Activated T-cell treated with anti-CD3 and anti-CD28 coated beads for 48 hours (primary cell): ENCODE measurements at regions not wholly inside any gene's neighbourhood (a gene's known extent, or its start where the extent isn't known, plus 50 kb on each side); places are given as distances from the start of the nearest gene placed in this dataset.

ENCODE experiments used
- DNase-seq: peaks from one replicate; pipeline ENCODE4 v3.0.0-alpha.2; 2020; ENCODE audit warnings: low read depth

DNA sequence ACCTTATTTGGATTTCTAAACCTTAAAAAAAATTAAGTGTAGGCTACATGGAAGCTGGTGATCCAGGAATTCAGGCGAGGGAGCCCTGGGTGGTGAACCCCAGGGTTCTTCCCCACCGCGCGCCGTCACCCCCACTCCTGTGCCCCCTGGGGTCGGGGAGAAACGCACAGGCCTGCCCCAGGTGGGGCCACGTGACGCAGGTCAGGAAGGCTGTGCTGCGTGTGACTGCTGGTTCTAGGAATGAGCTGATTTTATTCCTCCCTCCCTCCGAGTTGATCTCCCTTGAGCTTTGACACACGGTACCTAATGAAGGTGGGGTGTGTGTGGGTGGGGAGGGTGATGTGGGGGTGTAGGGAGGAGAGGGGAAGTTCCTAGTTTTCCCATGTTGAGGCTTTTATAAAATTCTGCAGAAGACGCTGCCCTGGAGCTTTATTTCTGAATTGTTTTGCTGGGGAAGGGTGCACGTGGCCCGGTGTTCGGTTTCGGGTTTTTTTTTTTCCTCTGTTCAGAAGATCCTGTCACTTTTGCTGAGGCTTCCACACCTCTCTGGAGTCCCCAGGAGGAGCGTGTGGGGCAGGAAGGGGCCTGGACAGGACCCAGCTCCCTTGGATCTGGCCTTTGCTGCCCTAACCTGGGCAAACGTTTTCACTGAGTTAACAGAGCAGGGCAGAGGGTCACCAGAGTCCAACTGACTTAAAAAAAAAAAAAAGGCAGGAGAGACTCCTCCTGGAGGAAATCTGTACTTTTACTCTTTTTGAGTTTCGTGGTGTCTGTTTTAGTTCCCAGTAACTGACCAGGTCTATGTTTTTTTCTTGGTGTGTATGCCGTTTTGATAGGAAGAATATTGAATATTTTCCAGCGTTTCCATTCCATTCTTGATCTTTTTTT is 55.8 kb upstream of the GSE1 start:
- DNase-seq: no peak

DNA sequence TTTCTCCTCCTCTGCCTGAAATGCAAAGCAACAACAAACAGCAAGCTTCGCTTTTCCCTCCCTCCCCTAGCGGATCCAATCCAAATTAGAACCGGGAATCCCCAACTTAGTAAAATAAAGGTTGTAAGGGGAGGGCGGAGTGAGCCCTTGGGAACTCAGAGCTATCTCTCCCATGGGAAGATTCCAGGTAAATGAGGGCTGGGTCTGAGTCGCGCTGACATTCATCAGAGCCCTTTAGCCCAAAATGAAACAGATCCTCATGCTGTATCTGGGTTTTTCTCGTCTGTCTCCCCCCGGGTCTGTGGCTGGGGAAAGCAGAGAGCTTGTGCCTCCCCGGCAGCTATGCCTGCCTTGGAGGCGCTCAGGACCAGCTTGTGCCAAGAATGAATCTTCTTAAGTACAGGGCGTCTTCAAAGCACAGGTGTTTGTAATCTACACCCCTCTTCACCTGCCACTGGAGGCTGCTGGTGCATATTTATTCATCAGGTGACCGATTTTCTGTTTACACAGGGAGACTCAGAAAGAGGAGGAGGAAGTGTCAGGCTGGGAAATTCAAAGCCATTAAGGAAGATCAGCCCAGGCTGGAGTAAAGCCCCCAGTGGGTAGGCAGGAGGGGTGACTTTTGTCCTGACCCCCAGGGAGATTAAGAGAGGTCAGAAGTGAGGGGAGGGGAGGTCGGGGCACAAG is 55.0 kb upstream of the GSE1 start:
- DNase-seq: no peak

DNA sequence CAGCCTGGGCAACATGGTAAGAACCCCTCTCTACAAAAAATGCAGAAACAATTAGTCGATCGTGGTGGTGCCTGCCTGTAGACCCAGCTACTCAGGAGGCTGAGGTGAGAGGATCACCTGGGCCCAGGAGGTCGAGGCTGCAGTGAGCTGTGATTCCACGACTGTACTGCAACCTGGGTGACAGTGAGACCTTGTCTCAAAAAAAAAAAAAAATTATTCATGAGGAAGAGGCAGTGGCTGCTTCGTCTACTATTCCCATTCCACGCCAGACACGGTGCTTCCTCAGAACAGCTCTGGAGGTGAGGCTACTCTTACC is 52.2 kb upstream of the GSE1 start:
- no peak for DNase-seq

DNA sequence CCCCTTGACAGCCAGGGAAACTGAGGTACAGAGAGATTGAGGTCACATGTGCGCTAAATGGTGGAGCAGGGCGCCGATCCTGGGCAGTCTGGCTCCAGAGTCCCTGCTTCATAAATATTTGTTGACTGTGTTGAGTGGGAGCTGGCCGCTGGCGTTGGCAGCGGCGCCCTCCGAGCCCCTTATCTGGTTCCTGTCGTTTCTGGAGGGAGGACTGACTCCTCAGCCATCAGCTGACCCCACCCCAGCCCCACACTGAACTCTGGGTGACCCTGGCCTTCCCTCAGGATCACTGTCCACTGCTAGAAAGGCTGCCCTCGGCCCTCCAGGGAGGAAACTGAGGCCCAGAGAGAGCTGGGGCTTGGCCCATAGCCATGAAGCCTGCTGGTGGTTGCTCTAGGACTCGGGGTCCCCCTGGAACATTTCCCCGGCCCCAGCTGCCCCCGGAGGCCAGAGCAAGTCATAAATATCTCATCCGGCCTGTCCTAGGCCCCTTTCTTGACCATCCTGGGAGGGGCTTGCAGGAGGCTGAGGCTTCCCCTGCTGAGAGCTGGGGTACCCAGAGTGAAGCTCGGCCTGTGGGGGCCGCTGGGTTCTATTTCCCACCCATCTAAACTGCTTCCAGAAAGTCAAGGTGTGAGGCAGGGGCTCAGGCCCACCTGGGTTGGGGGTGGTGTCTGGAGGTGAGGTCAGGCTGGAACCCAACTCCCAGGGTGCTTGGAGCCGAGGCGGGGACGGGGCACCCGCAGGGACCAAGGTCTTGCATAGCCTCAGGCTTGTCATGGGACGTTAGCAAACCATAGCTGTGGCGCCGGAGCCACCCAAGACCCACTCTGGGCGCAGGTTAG is 51.7 kb upstream of the GSE1 start:
- DNase-seq: no peak

DNA sequence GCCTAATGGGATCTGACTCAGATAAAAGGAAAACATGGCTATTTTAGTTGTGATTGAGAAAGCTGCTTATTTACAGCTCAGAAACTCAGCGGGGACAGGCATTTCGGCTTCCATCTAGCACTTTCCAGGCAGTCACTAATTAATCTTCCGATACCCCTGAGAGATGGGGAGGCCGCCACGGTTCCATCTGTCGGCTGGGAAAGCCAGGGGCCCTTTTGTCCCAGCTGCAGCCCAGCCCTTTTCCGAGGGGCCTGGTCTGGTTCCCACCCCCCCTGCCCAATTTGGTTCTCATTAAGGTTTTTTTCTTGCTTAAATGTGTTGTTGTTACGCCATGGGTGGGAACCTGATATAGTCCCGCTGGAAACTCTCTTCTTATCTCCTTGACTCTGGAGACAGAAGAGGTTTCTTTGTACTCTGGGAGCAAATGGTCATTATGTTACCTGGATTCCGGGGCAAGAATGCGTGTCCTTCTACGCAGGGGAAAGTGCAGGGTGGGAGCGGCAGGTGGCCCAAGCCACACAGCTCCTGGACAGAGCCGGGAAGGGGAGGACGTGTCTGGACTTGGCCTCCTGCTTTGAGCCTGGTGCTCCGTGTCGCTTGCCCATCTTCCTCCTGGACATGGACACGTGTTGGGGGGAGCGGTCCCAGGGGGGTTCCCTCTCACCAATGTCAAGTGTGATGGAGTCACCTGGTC is 50.9 kb upstream of the GSE1 start:
- DNase-seq: no peak

DNA sequence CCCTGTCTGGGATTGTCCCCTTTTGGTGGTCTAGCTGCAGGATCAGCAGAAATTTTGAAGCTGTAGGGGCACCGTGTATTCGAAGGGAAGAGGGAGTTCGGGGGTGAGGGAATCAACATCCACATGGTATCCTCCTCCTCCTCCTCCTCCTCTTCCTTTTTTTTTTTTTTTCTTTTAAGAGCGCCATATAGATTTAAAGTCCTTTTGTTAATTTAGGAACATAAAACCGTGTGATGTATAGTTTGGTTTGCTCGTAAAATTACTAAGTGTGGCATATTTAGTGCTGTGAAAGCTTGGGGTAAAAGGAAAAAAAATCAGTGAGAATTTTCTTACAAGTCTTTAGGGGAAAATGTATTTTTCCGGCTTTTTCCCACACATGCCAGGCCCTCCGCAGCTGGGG is 50.1 kb upstream of the GSE1 start:
- no peak for DNase-seq
